SU-DHL-6 (cell line): ENCODE measurements at regions not wholly inside any gene's neighbourhood (a gene's known extent, or its start where the extent isn't known, plus 50 kb on each side); places are given as distances from the start of the nearest gene placed in this dataset.
A peak's percentile ranks its signal among the peaks of the same experiment; 100 is the strongest.

Source experiments
- H2AFZ ChIP-seq: fragments of 200-600 bp; sonication (generic); 2 replicates; pipeline ENCODE4 v1.6.1; 2014; ENCODE audit warnings: low read depth, mild to moderate bottlenecking, moderate library complexity, mixed read lengths, antibody characterized with exemption, low read length; ENCODE audit not compliant: severe bottlenecking
- H3F3A ChIP-seq: fragments of 200-600 bp; shearing (Covaris generic); 2 replicates; pipeline ENCODE4 v1.6.0; 2016; ENCODE audit warnings: antibody characterized with exemption, mild to moderate bottlenecking; ENCODE audit not compliant: insufficient read depth
- H3K27ac ChIP-seq: fragments of 200-600 bp; sonication (generic); 2 replicates; pipeline ENCODE4 v1.5.1; 2016; ENCODE audit warnings: low read depth, mild to moderate bottlenecking, low read length, moderate library complexity, mixed read lengths
- H3K27me3 ChIP-seq: fragments of 200-600 bp; sonication (generic), shearing (Covaris generic); 2 replicates; pipeline ENCODE4 v1.6.0; 2014; ENCODE audit warnings: mild to moderate bottlenecking, low read length
- H3K36me3 ChIP-seq: fragments of 200-600 bp; sonication (generic); 2 replicates; pipeline ENCODE4 v1.6.1; 2014; ENCODE audit warnings: mild to moderate bottlenecking, low read length, mixed read lengths
- H3K4me2 ChIP-seq: fragments of 300-600, 200-600 bp; shearing (Covaris generic), sonication (generic); 2 replicates; pipeline ENCODE4 v1.6.0; 2014; ENCODE audit warnings: low read length, low read depth, mild to moderate bottlenecking; ENCODE audit not compliant: poor library complexity, severe bottlenecking
- H3K4me3 ChIP-seq: fragments of 200-600 bp; sonication (generic); 2 replicates; pipeline ENCODE4 v1.5.1; 2014; ENCODE audit warnings: antibody characterized with exemption, low read length, mild to moderate bottlenecking, mixed read lengths; ENCODE audit not compliant: insufficient read depth, poor library complexity, severe bottlenecking
- H3K79me2 ChIP-seq: fragments of 200-600 bp; sonication (generic); 2 replicates; pipeline ENCODE4 v1.6.1; 2014; ENCODE audit warnings: mild to moderate bottlenecking, low read length, moderate library complexity; ENCODE audit not compliant: insufficient read depth
- H3K9ac ChIP-seq: fragments of 200-600 bp; sonication (generic); 2 replicates; pipeline ENCODE4 v1.7.0; 2014; ENCODE audit warnings: mild to moderate bottlenecking, low read length
- H3K9me2 ChIP-seq: fragments of 200-600 bp; sonication (generic); replicated peaks from 2 replicates; pipeline ENCODE4 v1.6.1; 2014; ENCODE audit warnings: low read length; ENCODE audit not compliant: insufficient read depth
- H3K9me3 ChIP-seq: fragments of 200-600 bp; sonication (generic); 2 replicates; pipeline ENCODE4 v1.6.1; 2014; ENCODE audit warnings: low read length, mixed read lengths; ENCODE audit not compliant: insufficient read depth
- H4K20me1 ChIP-seq: fragments of 200-600 bp; sonication (generic); 2 replicates; pipeline ENCODE4 v1.6.1; 2014; ENCODE audit warnings: low read depth, mild to moderate bottlenecking, antibody characterized with exemption, low read length, moderate library complexity, mixed read lengths
- CTCF ChIP-seq: fragments of 200-600 bp; sonication (generic); IDR thresholded peaks from one replicate; pipeline ENCODE4 v1.5.1; 2017; ENCODE audit warnings: antibody characterized with exemption, mild to moderate bottlenecking, low read length, moderate library complexity; ENCODE audit not compliant: insufficient read depth, poor library complexity, severe bottlenecking
- EZH2phosphoT487 ChIP-seq: fragments of 200-600 bp; sonication (generic), shearing (Covaris generic); conservative IDR thresholded peaks from 2 replicates; pipeline ENCODE4 v1.6.1; 2018; ENCODE audit warnings: mild to moderate bottlenecking, antibody characterized with exemption, low read length, moderate library complexity, mixed read lengths

- Histone ChIP-seq H3K27ac (no peak overlapping the region), H4K20me1 (no peaks in the 10 kb centered on the region), H3K4me3 (no peak overlapping the region), H3K9me3 (no peaks in the 10 kb centered on the region), H3K9ac (no peak overlapping the region), H3K79me2 (no peaks in the 10 kb centered on the region), H3K4me2 (peak overlapping the region; percentile 4), H3K9me2 (no peaks in the 10 kb centered on the region), H2AFZ (no peak overlapping the region), H3K27me3 (no peaks in the 10 kb centered on the region), H3F3A (no peaks in the 10 kb centered on the region), H3K36me3 (no peaks in the 10 kb centered on the region)
- TF ChIP-seq CTCF, result no peak
- TF ChIP-seq EZH2phosphoT487, result no peak
Measured at GRCh38 chr21:14869984-14870852, 194.6 kb downstream of the NRIP1 start.

- no peak overlapping the region for H3K27ac ChIP-seq
- no peaks in the 10 kb centered on the region for H3K9me2 ChIP-seq
- TF ChIP-seq EZH2phosphoT487 (no peak), CTCF (no peak)
Measured at GRCh38 chr21:14866859-14867765, 197.7 kb downstream of the NRIP1 start.

GRCh38 chr21:14864211-14865021, 200.4 kb downstream of the NRIP1 start:
- H3K27ac ChIP-seq, result no peak overlapping the region
- no peaks in the 10 kb centered on the region for H3K9me2 ChIP-seq
- H3K4me2 ChIP-seq, result no peak overlapping the region
- H3K79me2 ChIP-seq, result no peaks in the 10 kb centered on the region
- H3K36me3 ChIP-seq, result no peaks in the 10 kb centered on the region
- H2AFZ ChIP-seq, result peak overlapping the region; percentile 43
- TF ChIP-seq EZH2phosphoT487, result no peak
- TF ChIP-seq CTCF, result peak; percentile 44
- no peaks in the 10 kb centered on the region for H3F3A ChIP-seq
- H3K9ac ChIP-seq, result no peak overlapping the region
- no peaks in the 10 kb centered on the region for H3K27me3 ChIP-seq
- no peak overlapping the region for H3K4me3 ChIP-seq
- H3K9me3 ChIP-seq, result no peaks in the 10 kb centered on the region
- no peaks in the 10 kb centered on the region for H4K20me1 ChIP-seq

More at GRCh38 chr21:14866859-14867765, 197.7 kb downstream of the NRIP1 start:
- H3K9me3 ChIP-seq, result no peaks in the 10 kb centered on the region
- H3K4me2 ChIP-seq, result no peak overlapping the region
- H3K27me3 ChIP-seq, result no peaks in the 10 kb centered on the region
- no peaks in the 10 kb centered on the region for H4K20me1 ChIP-seq
- H2AFZ ChIP-seq, result no peak overlapping the region
- H3F3A ChIP-seq, result no peaks in the 10 kb centered on the region
- no peaks in the 10 kb centered on the region for H3K79me2 ChIP-seq
- H3K36me3 ChIP-seq, result no peaks in the 10 kb centered on the region
- H3K4me3 ChIP-seq, result no peak overlapping the region
- no peak overlapping the region for H3K9ac ChIP-seq
